ENCODE measurements at regions not wholly inside any gene's neighbourhood (a gene's known extent, or its start where the extent isn't known, plus 50 kb on each side); places are given as distances from the start of the nearest gene placed in this dataset.

DNA sequence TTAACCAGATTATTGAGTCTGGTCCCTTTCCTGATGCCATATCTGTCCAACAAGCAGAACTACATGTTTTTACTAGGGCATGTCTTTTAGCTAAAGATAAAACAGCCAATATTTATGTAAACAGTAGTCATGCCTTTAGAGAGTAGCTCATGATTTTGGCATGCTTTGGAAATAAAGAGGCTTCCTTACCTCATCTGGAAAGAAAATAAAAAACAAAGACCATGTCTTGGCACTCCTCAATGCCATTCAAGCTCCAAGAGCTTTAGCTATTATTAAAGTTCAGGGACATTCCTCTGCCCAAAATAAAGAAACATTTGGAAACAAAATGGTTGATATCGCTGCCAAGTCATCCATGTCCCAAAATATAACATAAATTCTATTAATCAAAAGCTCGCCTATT lies 202.4 kb downstream of the URB2 start:
- TF ChIP-seq EP300 (IDR thresholded peaks at IDR 0.05; ENCODE audit: borderline replicate concordance) (no peak), NFIC (IDR thresholded peaks at IDR 0.05) (no peak), MAX (IDR thresholded peaks at IDR 0.05) (no peak), CREB1 (IDR thresholded peaks at IDR 0.05; ENCODE audit: low read depth) (no peak), TCF12 (IDR thresholded peaks at IDR 0.05; ENCODE audit: low read depth) (no peak), CEBPB (IDR thresholded peaks at IDR 0.05) (no peak), FOXM1 (IDR thresholded peaks at IDR 0.05; ENCODE audit: borderline replicate concordance, low read depth) (no peak), YY1 (IDR thresholded peaks at IDR 0.05; ENCODE audit: low read depth) (no peak), TAF1 (IDR thresholded peaks at IDR 0.05; ENCODE audit: low read depth) (no peak), RAD21 (IDR thresholded peaks at IDR 0.05; ENCODE audit: low read depth) (no peak), EGR1 (IDR thresholded peaks at IDR 0.05) (no peak), TEAD4 (IDR thresholded peaks at IDR 0.05) (no peak)
- TF ChIP-seq, protein P1, sequence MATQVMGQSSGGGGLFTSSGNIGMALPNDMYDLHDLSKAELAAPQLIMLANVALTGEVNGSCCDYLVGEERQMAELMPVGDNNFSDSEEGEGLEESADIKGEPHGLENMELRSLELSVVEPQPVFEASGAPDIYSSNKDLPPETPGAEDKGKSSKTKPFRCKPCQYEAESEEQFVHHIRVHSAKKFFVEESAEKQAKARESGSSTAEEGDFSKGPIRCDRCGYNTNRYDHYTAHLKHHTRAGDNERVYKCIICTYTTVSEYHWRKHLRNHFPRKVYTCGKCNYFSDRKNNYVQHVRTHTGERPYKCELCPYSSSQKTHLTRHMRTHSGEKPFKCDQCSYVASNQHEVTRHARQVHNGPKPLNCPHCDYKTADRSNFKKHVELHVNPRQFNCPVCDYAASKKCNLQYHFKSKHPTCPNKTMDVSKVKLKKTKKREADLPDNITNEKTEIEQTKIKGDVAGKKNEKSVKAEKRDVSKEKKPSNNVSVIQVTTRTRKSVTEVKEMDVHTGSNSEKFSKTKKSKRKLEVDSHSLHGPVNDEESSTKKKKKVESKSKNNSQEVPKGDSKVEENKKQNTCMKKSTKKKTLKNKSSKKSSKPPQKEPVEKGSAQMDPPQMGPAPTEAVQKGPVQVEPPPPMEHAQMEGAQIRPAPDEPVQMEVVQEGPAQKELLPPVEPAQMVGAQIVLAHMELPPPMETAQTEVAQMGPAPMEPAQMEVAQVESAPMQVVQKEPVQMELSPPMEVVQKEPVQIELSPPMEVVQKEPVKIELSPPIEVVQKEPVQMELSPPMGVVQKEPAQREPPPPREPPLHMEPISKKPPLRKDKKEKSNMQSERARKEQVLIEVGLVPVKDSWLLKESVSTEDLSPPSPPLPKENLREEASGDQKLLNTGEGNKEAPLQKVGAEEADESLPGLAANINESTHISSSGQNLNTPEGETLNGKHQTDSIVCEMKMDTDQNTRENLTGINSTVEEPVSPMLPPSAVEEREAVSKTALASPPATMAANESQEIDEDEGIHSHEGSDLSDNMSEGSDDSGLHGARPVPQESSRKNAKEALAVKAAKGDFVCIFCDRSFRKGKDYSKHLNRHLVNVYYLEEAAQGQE (IDR thresholded peaks at IDR 0.05; ENCODE audit: low read depth): no peak
- TF ChIP-seq, protein P2, sequence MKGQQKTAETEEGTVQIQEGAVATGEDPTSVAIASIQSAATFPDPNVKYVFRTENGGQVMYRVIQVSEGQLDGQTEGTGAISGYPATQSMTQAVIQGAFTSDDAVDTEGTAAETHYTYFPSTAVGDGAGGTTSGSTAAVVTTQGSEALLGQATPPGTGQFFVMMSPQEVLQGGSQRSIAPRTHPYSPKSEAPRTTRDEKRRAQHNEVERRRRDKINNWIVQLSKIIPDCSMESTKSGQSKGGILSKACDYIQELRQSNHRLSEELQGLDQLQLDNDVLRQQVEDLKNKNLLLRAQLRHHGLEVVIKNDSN (IDR thresholded peaks at IDR 0.05): no peak
